ENCODE measurements at regions not wholly inside any gene's neighbourhood (a gene's known extent, or its start where the extent isn't known, plus 50 kb on each side); places are given as distances from the start of the nearest gene placed in this dataset.

- no peaks in the 10 kb centered on the region for H3K27me3 ChIP-seq (replicated peaks in 1 of 4; ENCODE audit: control extremely low read depth in 1 of 4, control insufficient read depth in 3 of 4, insufficient read depth in 4 of 4, low read length in 3 of 4)
- no peak overlapping the region for H3K4me3 ChIP-seq (ENCODE audit: control extremely low read depth in 1 of 5, extremely low read depth in 1 of 5, insufficient read depth in 1 of 5, low read depth in 2 of 5, low read length in 4 of 5)
- H3K9me3 Mint-ChIP-seq (ENCODE audit: insufficient read depth) = no peaks in the 10 kb centered on the region
- POLR2A ChIA-PET = no interaction called here
- H3K36me3 ChIP-seq (replicated peaks in 1 of 2; ENCODE audit: control extremely low read depth in 1 of 2, control insufficient read depth in 1 of 2, extremely low read depth in 1 of 2, insufficient read depth in 2 of 2, low read length in 1 of 2) = no peaks in the 10 kb centered on the region
- no peak overlapping the region for H3K27ac ChIP-seq (ENCODE audit: low read length in 2 of 2)
- ATAC-seq (ENCODE audit: low read depth) (no peak), DNase-seq (no peak)
- 80% methylated on average over 1 of the region's 2 CpGs for WGBS (ENCODE audit: insufficient coverage)
- no peak overlapping the region for H3K9ac ChIP-seq (ENCODE audit: low read length)
- no peaks in the 10 kb centered on the region for H3K4me1 Mint-ChIP-seq
- H3K79me2 ChIP-seq (ENCODE audit: control insufficient read depth, insufficient read depth, low read length) = no peaks in the 10 kb centered on the region
- H4K20me1 ChIP-seq (ENCODE audit: control insufficient read depth, insufficient read depth, low read length, poor library complexity, severe bottlenecking) = no peaks in the 10 kb centered on the region
- no peak overlapping the region for H3K27ac Mint-ChIP-seq
- intact Hi-C loops (cut with micrococcal nuclease) = no loop called here
- no peak overlapping the region for H3K4me2 ChIP-seq (replicated peaks; ENCODE audit: low read depth, low read length, poor library complexity, severe bottlenecking)
- CTCF ChIA-PET = no interaction called here
- no peak overlapping the region for H3K4me3 Mint-ChIP-seq
- no peaks in the 10 kb centered on the region for H3K9me3 ChIP-seq (ENCODE audit: control extremely low read depth in 1 of 3, control insufficient read depth in 2 of 3, insufficient read depth in 1 of 3, low read length in 2 of 3)
- no peak overlapping the region for H2AFZ ChIP-seq (ENCODE audit: insufficient read depth, low read depth, low read length, poor library complexity, severe bottlenecking)
- H3K4me1 ChIP-seq (ENCODE audit: control insufficient read depth in 2 of 2, insufficient read depth in 2 of 2, low read length in 2 of 2) = no peaks in the 10 kb centered on the region
- no peak for TF ChIP-seq CTCF (IDR thresholded peaks at IDR 0.05)
- TF ChIP-seq EZH2 (IDR thresholded peaks at IDR 0.05; ENCODE audit: borderline replicate concordance, insufficient read depth, low read depth, low read length, poor library complexity, severe bottlenecking) = no peak
- no peaks in the 10 kb centered on the region for H3K27me3 Mint-ChIP-seq
Measured at GRCh38 chrX:125004799-125005198, 314.9 kb upstream of the TEX13C start.

GRCh38 chrX:125005863-125006262 is 313.8 kb upstream of the TEX13C start:
- no peak for DNase-seq
- no peak overlapping the region for H3K9ac ChIP-seq (ENCODE audit: low read length)
- H3K9me3 Mint-ChIP-seq (ENCODE audit: insufficient read depth) = no peaks in the 10 kb centered on the region
- WGBS (ENCODE audit: insufficient coverage) = 82% methylated on average over 3 of the region's 4 CpGs
- CTCF ChIA-PET = no interaction called here
- H3K27me3 Mint-ChIP-seq = no peaks in the 10 kb centered on the region
- no peak overlapping the region for H3K4me3 Mint-ChIP-seq
- TF ChIP-seq EZH2 (IDR thresholded peaks at IDR 0.05; ENCODE audit: borderline replicate concordance, insufficient read depth, low read depth, low read length, poor library complexity, severe bottlenecking) = no peak
- no peak for TF ChIP-seq CTCF (IDR thresholded peaks at IDR 0.05)
- H3K4me2 ChIP-seq (replicated peaks; ENCODE audit: low read depth, low read length, poor library complexity, severe bottlenecking) = no peak overlapping the region
- no peaks in the 10 kb centered on the region for H4K20me1 ChIP-seq (ENCODE audit: control insufficient read depth, insufficient read depth, low read length, poor library complexity, severe bottlenecking)
- no peak overlapping the region for H3K27ac Mint-ChIP-seq
- no peaks in the 10 kb centered on the region for H3K27me3 ChIP-seq (replicated peaks in 1 of 4; ENCODE audit: control extremely low read depth in 1 of 4, control insufficient read depth in 3 of 4, insufficient read depth in 4 of 4, low read length in 3 of 4)
- no peak overlapping the region for H3K4me3 ChIP-seq (ENCODE audit: control extremely low read depth in 1 of 5, extremely low read depth in 1 of 5, insufficient read depth in 1 of 5, low read depth in 2 of 5, low read length in 4 of 5)
- POLR2A ChIA-PET = no interaction called here
- intact Hi-C loops (cut with micrococcal nuclease) = no loop called here
- H2AFZ ChIP-seq (ENCODE audit: insufficient read depth, low read depth, low read length, poor library complexity, severe bottlenecking) = no peak overlapping the region
- no peaks in the 10 kb centered on the region for H3K4me1 Mint-ChIP-seq
- no peaks in the 10 kb centered on the region for H3K79me2 ChIP-seq (ENCODE audit: control insufficient read depth, insufficient read depth, low read length)
- H3K9me3 ChIP-seq (ENCODE audit: control extremely low read depth in 1 of 3, control insufficient read depth in 2 of 3, insufficient read depth in 1 of 3, low read length in 2 of 3) = no peaks in the 10 kb centered on the region
- ATAC-seq (ENCODE audit: low read depth) = no peak
- no peaks in the 10 kb centered on the region for H3K4me1 ChIP-seq (ENCODE audit: control insufficient read depth in 2 of 2, insufficient read depth in 2 of 2, low read length in 2 of 2)
- H3K27ac ChIP-seq (ENCODE audit: low read length in 2 of 2) = no peak overlapping the region
- no peaks in the 10 kb centered on the region for H3K36me3 ChIP-seq (replicated peaks in 1 of 2; ENCODE audit: control extremely low read depth in 1 of 2, control insufficient read depth in 1 of 2, extremely low read depth in 1 of 2, insufficient read depth in 2 of 2, low read length in 1 of 2)
